Endometrium (tissue), 2 donors: ENCODE measurements at regions not wholly inside any gene's neighbourhood (a gene's known extent, or its start where the extent isn't known, plus 50 kb on each side); places are given as distances from the start of the nearest gene placed in this dataset.
"Not testable (repeated sequence)": the region's sequence is repeated elsewhere in the genome, so short reads cannot be mapped to it uniquely, and the experiment has no call there.

Source experiments
- FAIRE-seq: peaks from 2 replicates; lab custom pipeline; 2012; peaks lifted over from hg19 to GRCh38; lab: Jason Lieb, UNC
- donor health status: control.
- donor health status: control.

DNA sequence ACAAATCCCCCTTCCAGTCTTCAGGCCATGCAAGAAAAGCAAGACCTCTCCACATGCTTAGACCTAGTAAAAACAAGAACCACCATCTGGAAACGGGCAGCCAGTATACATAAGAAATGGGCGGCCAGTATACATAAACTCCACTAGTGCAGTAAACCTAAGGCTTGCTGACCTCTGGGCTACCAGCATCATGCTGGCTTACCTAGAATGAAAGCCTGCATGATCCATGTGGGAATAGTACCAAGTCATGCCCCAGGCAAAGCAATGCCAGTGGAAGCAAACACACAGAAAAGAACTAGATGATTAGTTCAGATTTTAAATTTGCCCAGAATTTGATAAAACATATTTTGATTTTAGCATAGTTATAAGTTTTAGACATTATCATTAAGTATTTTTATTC, 1346.4 kb downstream of the EFNA5 start:
- FAIRE-seq, result no peak

DNA sequence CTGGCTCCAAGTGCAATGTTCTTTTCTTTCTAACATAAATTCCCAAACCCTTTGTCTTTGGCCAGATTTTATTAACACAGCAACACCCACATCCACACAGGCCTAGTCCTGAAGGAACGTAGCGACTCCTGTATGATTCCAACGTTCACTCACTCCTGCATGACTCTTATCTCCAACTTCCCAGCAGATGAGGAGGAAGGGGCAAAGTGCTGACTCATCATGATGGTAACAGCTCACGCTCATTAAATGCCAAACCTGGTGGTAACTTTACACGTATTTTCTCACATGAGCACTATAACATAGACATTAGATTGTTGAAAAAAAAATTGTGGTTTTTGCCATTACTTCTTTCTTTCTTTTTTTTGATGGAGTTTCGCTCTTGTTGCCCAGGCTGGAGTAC, 1349.5 kb downstream of the EFNA5 start:
- no peak for FAIRE-seq

DNA sequence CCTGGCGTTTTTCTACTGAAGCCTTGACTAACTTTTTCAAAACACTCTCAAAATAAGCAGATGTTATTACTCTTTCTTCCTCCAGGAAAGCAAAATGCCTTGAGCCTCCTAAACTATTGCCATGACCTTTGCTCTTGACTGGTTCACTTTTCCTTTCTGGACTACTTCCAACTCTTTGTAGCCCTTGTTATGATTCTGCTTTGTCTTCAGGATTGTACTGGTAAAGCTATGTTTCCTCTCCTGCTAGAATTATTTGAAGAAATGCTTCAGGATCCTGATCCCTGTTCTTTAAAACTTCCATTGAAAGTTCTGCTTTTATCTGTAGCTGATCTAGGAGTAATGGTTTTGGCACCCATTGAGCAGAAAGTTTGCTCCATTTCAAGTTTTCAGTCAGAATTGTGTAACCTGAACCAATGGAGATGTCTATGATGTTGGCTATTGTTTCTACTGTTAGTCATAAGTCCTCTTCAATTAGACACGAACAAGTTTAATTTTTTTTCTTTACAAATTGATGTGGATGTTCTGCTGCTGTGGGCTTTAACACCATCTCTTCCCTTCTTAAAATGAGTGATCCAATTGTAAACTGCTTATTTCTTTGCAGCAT, 1356.4 kb downstream of the EFNA5 start:
- FAIRE-seq, result no peak

DNA sequence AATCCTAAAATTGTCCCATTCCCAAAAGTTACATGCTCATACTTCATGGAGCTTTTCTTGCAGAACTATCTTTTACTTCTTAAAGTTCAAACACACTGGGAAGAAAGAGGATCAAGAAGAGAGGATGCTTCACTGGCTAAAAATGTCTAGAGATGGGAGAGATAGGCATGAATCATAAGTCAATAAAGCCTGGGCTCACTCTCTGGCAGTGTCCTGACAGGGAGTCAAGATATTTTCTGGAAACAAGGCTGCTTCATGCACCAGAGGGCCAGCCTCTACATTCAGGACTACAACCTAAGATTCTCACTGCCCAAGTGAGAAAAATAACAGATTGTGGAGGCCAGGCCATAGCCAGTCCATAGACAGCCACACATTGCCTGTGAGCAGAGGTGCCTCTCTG, 1358.4 kb downstream of the EFNA5 start:
- FAIRE-seq, result no peak

DNA sequence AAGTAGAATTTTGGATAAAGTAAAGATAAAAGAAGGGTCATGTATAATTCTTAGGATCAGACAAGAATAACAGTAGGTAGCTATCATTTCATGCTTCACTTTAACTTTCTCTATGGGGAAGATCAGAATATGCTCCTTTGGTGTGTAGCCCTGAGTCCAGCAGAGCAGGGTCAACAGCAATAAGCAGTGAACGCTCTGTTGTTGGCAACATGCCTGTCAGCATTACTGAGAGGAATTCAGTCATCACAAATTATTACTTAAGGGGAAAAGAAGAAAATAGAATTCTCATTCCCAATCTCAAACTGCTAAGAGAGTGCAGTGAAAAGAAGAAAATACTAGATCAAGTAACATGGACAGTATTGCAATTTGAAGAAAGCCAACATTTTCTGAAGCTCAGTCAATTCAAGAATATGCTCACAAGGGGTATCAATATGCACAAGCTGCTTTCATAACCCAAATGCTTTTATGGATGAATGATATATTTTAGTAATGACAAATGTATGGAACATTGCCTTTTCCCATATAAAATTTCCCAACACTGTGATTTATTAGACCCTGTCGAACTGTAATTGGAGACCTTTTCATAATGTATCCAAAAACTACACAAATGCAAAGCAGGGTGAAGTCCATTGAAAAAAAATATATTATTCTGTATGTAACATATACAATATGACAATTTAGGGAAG, 1359.4 kb downstream of the EFNA5 start:
- FAIRE-seq, result no peak

DNA sequence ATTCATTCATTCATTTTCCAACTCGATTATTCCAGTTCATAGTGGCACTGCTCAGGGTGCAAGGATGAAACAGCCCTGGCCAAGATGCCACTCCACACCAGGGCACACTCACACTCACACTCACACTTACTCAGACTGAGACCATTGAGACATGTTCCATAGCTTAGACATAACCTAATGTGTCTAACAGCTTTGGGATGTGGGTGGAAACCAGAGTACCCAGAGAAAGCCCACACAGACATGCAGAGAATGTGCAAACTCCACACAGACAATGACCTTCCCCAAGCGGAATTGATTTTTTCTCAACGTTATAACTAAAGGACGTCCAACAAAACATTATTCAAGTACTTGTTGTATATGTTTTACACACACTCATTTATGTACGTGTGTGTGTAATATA, 1363.5 kb downstream of the EFNA5 start:
- no peak for FAIRE-seq

DNA sequence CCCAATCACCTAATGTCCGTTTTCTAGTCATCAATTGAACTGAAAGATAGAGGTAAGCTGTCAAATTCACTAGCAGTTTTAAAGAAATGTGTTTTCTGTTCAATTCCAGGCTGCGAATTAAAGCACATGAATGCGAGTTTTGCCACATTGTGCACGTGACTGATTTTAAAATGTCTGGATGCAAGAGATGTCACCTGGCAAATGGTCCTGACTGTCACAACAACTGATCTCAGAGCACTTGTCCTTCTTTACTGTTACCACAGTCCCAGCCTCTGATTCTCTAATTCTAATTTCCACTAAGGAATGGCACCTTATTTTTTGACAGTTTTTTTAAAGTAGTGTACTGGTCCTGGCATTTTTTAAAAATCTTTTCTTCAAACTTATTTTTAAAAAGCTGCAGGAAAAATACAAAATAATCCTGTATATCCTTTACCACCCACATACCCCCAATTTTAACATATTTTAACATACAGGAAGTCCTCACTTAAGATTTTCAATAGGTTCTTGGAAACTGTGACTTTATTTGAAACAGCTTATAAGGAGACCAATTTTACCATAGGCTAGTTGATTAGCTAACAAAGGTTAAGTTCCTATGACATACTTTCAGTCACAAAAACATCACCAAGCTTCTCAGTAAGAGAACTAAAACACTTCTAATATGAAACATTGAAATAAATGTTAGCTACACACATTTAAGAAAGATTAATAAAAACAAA, 1364.3 kb downstream of the EFNA5 start:
- FAIRE-seq, result no peak

DNA sequence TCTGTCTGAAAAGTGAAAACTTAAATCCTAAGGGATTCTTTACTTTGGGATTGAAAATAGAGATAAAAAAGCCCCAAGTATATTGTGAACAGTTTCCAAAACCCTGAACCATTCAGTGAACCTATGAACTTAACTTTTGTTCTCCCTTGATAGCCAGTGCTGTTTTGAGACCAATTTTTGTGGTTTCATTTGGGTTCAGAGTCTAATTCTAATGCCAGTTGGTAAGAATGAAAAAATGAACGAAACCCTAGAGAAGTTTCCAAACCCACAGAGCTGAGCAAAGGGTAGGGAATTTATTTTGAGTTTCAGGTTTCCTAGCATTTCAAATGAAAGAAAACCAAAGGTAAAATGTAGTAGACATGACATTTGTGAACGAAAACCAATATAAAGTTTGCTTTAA, 1366.8 kb downstream of the EFNA5 start:
- no peak for FAIRE-seq

DNA sequence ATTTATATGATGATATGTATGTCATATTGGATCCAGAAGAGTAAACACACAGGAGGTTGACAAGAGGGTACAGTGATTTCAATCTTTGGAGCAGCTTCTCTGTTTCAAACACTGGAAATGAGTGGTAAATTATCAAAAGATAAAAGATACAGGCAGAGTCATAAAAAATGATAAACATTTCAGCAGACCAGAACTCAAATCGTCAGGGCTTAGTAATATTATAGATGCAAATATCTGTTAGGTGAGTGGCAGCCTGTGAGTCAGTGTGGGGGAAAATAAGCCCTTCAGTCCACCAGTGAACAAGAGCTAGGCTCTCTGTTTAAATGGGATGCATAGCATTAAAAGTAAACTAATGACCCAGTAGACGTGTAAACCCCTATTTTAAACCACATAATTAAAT, 1378.1 kb downstream of the EFNA5 start:
- FAIRE-seq, result no peak

DNA sequence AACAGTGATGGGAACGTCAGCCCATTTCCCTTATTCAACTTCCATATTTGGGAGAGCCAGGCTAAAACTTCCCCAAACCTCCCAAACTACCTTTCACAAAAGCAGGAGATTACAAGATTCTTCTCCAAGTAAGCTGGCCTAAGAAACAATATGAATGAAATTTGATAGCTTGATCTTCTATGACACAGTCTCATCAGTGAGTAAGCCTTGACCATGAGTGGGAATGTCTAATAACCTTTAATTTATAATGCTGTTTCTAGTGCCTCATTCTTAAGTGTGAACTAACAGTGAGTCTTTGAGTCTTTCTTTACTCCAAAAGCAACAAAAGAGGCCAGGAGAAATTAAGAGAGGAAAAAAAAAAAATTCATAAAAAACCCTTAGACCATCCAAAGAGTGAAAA, 1379.9 kb downstream of the EFNA5 start:
- FAIRE-seq, result no peak

DNA sequence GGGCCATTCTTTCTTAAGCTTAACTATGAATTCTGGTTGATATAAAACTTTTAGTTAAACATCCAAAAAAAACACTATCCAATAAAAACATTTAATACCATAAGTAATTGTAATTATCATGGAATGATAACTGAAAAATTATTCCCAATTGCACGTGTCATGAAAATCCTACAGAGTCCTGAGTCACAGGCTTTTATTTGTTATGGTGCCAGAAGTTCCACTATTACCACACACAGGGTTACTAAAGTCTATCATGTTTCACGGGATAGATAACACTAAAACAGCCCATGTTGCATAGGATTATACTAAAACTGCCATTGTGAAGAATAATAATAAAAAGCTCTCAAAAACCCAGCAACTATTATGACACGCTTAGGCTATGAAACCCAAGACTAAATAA, 1381.8 kb downstream of the EFNA5 start:
- FAIRE-seq, result no peak

DNA sequence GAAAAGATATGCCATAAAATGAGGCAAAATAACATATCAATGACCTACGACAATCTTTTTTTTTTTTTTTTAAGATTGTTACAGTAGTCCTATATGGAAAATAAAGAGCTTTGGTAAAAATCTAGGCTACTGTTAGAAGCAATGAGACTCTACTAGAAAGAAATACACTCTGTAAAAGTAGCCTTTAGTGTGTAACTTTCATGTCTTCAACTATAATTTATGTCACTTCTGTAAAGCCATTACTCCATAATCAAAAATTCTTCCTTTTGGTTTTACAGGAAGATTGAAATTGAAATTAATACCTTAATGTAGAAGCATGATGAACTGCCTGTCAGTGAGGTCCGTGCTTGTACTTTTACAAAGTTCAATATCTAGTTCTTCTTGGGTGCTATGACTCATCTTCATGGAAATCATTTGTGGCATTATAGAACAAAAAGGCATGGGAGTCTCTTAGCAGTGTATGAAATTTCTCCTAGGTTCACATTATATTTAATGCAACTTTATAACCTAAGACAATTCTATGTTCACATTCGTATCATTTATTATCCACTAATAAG, 1393.1 kb downstream of the EFNA5 start:
- no peak for FAIRE-seq

DNA sequence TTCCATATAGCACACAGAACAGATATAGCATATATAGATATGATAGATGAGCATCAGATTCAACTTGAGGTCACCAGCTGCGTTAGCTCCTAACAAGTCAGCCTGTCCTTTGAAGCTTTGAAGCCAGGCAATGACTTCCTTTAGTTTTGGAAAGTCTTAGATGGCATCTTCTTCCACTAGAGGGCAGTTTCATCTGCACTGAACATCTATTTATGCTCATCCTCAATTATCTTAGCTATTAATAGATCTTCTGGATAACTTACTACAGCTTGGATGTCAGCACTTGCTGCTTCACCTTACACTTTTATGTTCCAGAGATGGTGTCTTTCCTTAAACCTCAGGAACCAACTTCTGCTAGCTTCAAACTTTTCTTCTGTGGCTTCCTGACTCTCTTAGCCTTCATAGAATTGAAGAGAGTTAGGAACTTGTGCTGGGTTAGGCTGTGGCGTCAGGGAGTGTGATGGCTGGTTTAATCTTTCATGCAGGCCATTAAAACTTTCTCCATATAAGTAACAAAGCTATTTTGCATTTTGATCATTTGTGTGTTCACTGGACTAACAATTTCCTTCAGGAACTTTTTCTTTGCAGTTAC, 1401.4 kb downstream of the EFNA5 start:
- no peak for FAIRE-seq

DNA sequence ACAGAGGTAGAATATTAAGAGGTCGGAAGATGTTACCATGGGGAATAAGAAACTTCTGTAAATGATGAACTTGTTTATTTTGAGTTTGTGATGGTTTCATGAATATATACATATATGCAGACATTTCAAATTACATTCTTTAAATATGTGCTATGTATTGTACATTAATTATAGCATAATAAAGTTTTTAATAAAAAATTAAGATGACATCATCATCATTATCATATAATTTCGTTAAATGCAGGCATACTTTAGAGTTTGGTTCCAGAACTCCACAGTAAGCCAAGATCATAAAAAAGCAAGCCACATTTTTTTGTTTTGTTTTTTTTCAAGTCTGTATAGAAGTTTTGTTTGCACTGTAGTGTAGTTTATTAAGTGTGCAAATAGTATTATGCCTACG, 1403.5 kb downstream of the EFNA5 start:
- FAIRE-seq, result no peak

DNA sequence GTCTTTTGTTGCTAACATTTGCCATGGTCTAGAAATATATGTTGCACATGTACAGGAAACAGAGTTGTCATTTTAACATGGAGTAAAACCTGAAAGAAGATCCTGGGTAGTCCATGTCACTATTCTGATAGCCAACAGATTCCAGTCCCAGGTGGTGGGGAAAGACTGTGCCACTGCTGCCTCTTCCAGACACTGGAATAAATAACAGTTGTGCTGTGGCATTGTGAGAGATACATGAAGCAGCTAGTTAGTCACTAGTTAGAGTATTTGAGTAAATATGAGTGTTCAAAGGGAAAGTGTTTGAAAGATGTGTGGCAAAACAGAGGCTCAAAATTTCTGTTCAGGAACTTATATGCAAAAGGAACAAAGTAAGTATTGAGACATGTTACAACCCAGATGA, 1408.3 kb downstream of the EFNA5 start:
- FAIRE-seq, result no peak

DNA sequence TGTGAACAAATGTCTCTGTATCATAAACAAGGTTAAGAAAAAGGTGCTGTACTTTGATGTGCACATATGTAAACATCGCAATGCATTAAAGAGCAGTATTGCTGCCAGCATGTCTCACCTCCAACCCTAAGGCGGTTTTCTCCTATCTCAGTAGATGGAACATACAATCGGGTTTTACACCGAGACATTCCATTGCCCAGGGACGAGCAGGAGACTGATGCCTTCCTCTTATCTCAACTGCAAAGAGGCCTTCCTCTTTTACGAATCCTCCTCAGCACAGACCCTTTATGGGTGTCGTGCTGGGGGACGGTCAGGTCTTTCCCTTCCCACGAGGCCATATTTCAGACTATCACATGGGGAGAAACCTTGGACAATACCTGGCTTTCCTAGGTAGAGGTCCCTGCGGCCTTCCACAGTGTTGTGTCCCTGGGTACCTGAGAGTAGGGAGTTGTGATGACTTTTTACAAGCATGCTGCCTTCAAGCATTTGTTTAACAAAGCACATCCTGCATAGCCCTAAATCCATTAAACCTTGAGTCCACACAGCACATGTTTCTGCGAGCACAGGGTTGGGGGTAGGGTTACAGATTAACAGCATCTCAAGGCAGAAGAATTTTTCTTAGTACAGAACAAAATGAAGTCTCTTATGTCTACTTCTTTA, 1411.2 kb downstream of the EFNA5 start:
- FAIRE-seq, result not testable (repeated sequence)

DNA sequence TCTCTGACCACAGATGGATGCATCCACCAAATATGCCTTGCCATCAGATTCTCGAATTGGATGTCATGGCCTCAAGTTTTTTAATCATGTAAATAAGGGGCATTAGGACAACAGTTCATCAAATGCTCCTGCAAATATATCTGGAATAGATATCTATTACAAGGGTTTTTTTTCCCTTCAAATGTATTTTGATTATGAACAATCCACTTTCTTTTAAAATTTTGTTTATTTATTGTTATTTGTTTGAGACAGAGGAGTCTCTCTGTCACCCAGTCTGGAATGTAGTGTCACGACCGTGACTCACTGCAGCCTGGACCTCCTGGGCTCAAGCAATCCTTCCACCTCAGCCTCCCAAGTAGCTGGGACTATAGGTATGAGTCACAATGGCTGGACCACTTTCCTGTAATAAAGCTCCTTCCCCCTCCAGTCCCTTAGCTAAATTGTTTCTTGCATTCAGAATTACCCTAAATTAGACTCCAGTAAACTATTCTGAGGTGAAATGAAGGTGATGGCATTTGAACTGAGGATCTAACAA, 1412.1 kb downstream of the EFNA5 start:
- no peak for FAIRE-seq

DNA sequence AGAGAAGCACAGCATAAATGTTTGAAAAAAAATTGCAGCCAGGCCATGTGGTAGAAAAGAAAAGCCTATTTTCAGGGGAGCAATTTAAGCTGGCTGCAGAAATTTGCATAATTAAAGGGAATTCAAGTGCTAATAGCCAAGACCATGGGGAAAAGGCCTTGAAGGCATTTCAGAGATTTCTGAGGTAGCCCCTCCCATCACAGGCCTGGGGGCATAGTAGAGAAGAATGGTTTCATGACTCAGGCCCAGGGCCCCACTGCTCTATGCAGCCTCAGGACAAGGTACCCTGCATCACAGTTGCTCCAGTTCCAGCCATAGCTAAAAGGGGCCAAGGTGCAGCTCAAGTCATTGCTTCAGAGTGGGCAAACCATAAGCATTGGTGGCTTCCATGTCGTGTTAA, 1416.0 kb downstream of the EFNA5 start:
- no peak for FAIRE-seq

DNA sequence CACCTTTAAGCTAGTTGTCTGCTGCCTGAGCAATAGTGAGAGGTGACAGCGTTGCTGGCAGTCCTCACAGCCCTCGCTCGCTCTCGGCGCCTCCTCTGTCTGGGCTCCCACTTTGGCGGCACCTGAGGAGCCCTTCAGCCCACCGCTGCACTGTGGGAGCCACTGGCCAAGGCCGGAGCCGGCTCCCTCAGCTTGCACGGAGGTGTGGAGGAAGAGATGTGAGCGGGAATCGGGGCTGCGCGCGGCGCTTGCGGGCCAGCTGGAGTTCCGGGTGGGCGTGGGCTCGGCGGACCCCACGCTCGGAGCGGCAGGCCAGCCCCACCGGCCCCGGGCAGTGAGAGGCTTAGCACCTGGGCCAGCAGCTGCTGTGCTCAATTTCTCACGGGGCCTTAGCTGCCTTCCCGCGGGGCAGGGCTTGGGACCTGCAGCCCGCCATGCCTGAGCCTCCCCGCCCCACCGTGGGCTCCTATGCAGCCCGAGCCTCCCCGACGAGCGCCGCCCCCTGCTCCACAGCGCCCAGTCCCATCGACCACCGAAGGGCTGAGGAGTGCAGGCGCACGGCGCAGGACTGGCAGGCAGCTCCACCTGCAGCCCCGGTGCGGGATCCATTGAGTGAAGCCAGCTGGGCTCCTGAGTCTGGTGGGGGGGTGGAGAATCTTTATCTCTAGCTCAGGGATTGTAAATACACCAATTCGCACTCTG, 1424.5 kb downstream of the EFNA5 start:
- FAIRE-seq, result not testable (repeated sequence)

DNA sequence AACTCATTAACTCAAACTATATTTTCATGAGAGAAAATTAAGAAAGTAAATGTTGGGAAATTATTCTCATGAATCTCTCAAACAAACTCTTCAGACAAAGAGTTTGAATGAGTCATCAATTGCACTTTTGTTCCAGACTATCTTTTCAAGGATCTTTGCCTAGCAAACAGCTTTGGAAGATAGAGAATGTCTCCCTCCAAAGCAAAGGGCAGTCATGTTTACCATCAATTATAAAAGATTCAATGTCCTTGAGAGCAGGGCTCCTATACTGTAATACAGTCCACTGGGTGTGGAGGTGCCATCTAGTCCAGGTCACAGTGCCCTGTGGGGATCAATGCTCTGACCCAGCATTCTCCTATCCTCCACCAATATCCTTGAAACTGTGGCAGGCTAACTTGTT, 1429.3 kb downstream of the EFNA5 start:
- FAIRE-seq, result peak; percentile 8

DNA sequence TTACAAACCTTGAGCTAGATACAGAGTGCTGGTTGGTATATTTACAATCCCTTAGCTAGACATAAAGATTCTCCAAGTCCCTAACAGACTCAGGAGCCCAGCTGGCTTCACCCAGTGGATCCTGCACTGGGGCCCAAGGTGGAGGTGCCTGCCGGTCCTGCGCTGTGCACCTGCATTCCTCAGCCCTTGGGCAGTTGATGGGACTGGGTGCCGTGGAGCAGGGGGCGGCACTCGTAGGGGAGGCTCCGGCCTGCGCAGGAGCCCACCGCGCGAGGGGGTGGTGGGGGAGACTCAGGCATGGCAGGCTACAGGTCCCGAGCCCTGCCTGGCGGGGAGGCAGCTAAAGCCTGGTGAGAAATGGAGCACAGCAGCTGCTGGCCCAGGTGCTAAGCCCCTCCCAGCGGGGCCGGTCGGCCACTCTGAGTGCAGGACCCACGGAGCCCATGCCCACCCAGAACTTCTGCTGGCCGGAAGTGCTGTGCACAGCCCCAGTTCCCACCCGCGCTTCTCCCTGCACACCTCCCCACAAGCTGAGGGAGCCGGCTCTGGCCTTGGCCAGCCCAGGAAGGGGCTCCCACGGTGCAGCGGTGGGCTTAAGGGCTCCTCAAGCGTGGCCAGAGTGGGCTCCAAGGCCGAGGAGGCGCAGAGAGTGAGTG, 1464.7 kb downstream of the EFNA5 start:
- no peak for FAIRE-seq
